ENCODE measurements at regions not wholly inside any gene's neighbourhood (a gene's known extent, or its start where the extent isn't known, plus 50 kb on each side); places are given as distances from the start of the nearest gene placed in this dataset.

DNA sequence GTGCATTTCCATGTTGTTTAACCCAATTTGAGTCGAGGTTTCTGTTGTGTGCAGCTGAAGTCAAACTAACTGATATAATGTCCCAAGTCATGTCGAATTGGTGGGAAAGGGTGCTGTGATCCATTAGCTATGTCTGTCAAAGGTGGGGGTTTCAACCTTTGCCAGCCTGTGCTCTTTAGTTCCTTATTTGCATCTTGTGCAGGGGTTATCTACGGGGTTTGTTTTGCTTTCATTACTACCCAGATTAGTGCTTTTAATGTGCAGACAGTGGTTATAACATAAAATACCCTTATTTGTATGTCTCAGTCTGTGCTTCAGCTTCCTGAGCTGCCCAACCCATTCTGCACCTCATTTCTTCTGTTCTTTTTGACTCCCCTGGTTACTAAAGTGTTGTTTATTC is 271.9 kb upstream of the CXCR4 start:
- Histone ChIP-seq H3K27me3 (ENCODE audit: control insufficient read depth, insufficient read depth, low read length) (no peaks in the 10 kb centered on the region), H3K27ac (ENCODE audit: low read length) (no peak overlapping the region), H3K4me1 (ENCODE audit: control insufficient read depth, insufficient read depth, low read length) (no peaks in the 10 kb centered on the region), H3K9me3 (ENCODE audit: control insufficient read depth, insufficient read depth, low read length) (no peaks in the 10 kb centered on the region), H3K36me3 (ENCODE audit: control insufficient read depth, insufficient read depth, low read length) (no peaks in the 10 kb centered on the region), H3K4me3 (ENCODE audit: low read length) (no peak overlapping the region)
- DNase-seq (peak in 1 of 2 donors; percentile 10), ATAC-seq (peak in 2 of 3 donors; percentile 30 to 50)
- 76% methylated on average over 2 of the region's 3 CpGs for WGBS (ENCODE audit: insufficient coverage)
- TF ChIP-seq, protein P1, sequence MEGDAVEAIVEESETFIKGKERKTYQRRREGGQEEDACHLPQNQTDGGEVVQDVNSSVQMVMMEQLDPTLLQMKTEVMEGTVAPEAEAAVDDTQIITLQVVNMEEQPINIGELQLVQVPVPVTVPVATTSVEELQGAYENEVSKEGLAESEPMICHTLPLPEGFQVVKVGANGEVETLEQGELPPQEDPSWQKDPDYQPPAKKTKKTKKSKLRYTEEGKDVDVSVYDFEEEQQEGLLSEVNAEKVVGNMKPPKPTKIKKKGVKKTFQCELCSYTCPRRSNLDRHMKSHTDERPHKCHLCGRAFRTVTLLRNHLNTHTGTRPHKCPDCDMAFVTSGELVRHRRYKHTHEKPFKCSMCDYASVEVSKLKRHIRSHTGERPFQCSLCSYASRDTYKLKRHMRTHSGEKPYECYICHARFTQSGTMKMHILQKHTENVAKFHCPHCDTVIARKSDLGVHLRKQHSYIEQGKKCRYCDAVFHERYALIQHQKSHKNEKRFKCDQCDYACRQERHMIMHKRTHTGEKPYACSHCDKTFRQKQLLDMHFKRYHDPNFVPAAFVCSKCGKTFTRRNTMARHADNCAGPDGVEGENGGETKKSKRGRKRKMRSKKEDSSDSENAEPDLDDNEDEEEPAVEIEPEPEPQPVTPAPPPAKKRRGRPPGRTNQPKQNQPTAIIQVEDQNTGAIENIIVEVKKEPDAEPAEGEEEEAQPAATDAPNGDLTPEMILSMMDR (IDR thresholded peaks at IDR 0.05) = no peak
- H3K27me3 Mint-ChIP-seq (ENCODE audit: low read depth in 2 of 2) = peaks cover 0 to 2% of the 10 kb centered on the region in 2 donors
- H3K9me3 Mint-ChIP-seq = no peaks in the 10 kb centered on the region
- H3K27ac Mint-ChIP-seq = no peak overlapping the region
- no peaks in the 10 kb centered on the region for H3K36me3 Mint-ChIP-seq
- H3K4me3 Mint-ChIP-seq = no peak overlapping the region
- intact Hi-C loops (cut with micrococcal nuclease) = no loop called here
- H3K4me1 Mint-ChIP-seq = peaks cover 0 to 5% of the 10 kb centered on the region in 2 donors

DNA sequence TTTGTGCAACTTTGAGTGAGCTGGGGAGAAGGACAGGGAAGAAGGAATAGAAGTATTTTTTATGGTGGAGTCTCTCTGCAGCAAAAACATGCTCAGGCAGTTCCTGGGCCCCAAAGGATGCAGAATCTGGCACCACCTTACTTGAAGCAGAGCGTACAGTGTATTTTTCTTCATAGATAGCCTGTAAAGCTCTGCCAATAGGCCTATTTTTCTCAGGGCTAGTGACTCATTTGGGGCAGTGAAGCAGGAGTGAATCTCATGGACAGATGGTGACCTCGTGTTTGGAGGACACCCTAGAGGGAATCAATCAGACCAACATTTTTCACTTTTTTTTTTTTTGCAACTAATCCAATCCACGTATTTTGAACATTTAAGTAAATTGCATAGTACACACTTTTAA is 268.1 kb upstream of the CXCR4 start:
- DNase-seq (no peak), ATAC-seq (no peak)
- H3K4me1 ChIP-seq (ENCODE audit: control insufficient read depth, insufficient read depth, low read length) = peaks cover 13% of the 10 kb centered on the region
- H3K4me3 ChIP-seq (ENCODE audit: low read length) = no peak overlapping the region
- Mint-ChIP-seq H3K4me1 (peaks cover 7 to 22% of the 10 kb centered on the region in 2 donors), H3K36me3 (no peaks in the 10 kb centered on the region), H3K27ac (no peak overlapping the region), H3K9me3 (no peaks in the 10 kb centered on the region), H3K4me3 (no peak overlapping the region), H3K27me3 (ENCODE audit: low read depth in 2 of 2) (no peaks in the 10 kb centered on the region)
- whole genome bisulfite sequencing (ENCODE audit: insufficient coverage) = 87% methylated on average over 3 of the region's 3 CpGs
- H3K36me3 ChIP-seq (ENCODE audit: control insufficient read depth, insufficient read depth, low read length) = no peaks in the 10 kb centered on the region
- no peak overlapping the region for H3K27ac ChIP-seq (ENCODE audit: low read length)
- TF ChIP-seq, protein P1 (IDR thresholded peaks at IDR 0.05) = no peak
- H3K27me3 ChIP-seq (ENCODE audit: control insufficient read depth, insufficient read depth, low read length) = no peaks in the 10 kb centered on the region
- H3K9me3 ChIP-seq (ENCODE audit: control insufficient read depth, insufficient read depth, low read length) = no peaks in the 10 kb centered on the region
- intact Hi-C loops (cut with micrococcal nuclease) = no loop called here

DNA sequence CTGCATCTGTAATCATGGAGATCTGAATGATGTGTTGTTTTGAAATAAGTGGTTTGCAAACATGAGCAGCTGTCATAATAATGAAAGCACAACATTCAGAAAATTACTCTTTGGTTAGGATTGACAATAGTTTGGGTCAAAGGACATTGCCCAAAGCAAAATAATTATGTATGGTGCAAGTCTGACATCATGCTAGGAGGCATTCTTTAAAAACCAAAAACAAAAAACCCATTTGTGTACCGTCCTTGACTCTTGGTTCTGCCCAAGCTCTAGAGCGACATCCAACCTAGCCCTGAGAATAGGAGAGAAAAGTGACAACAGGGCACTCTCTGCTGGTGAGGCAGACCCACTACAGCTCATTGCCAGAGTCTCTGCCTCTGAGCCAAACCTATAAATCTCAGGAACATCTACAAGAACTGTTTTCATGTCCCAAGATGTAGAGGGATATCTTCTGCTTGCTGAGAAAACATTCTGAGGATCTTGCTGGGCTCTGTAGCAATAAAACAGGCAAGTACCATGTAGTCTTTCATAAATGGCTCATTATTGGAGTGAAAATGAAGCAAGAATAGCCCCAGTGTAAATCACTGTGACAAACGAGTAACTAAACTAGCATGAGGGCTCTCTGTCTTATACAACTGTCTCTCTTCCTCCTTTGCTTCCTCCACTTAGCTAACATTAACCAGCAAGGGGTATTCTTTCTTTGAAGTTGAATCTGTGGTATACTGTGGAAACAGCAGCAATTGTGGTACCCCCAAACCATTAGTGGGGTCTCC is 266.8 kb upstream of the CXCR4 start:
- intact Hi-C loops (cut with micrococcal nuclease) = loop anchor here (1.0 to 5.0 kb wide), 3 partner anchors 60 to 471 kb away; partner anchors contain the start of gene CXCR4
- Mint-ChIP-seq H3K9me3 (no peaks in the 10 kb centered on the region), H3K36me3 (no peaks in the 10 kb centered on the region), H3K4me3 (no peak overlapping the region), H3K27ac (peak overlapping the region in 1 of 2 donors; percentile 8), H3K27me3 (ENCODE audit: low read depth in 2 of 2) (no peaks in the 10 kb centered on the region), H3K4me1 (peaks cover 7 to 17% of the 10 kb centered on the region in 2 donors)
- no peaks in the 10 kb centered on the region for H3K9me3 ChIP-seq (ENCODE audit: control insufficient read depth, insufficient read depth, low read length)
- ATAC-seq = peak; percentile 73 to 83 (median 80)
- peak in 1 of 2 donors; percentile 83 for DNase-seq
- no peaks in the 10 kb centered on the region for H3K27me3 ChIP-seq (ENCODE audit: control insufficient read depth, insufficient read depth, low read length)
- TF ChIP-seq, protein P1 (IDR thresholded peaks at IDR 0.05) = peak; percentile 58
- no peak overlapping the region for H3K4me3 ChIP-seq (ENCODE audit: low read length)
- WGBS (ENCODE audit: insufficient coverage) = 21% methylated on average over 3 of the region's 3 CpGs
- H3K36me3 ChIP-seq (ENCODE audit: control insufficient read depth, insufficient read depth, low read length) = no peaks in the 10 kb centered on the region
- H3K4me1 ChIP-seq (ENCODE audit: control insufficient read depth, insufficient read depth, low read length) = peaks cover 13% of the 10 kb centered on the region
- no peak overlapping the region for H3K27ac ChIP-seq (ENCODE audit: low read length)
